HG03095 (cell line): ENCODE measurements at regions not wholly inside any gene's neighbourhood (a gene's known extent, or its start where the extent isn't known, plus 50 kb on each side); places are given as distances from the start of the nearest gene placed in this dataset.
"Not testable (repeated sequence)": the region's sequence is repeated elsewhere in the genome, so short reads cannot be mapped to it uniquely, and the experiment has no call there.

ENCODE experiments used
- ATAC-seq: cut with Tn5 transposase; IDR thresholded peaks from one replicate; pipeline ENCODE4 v1.9.1; 2021; ENCODE audit warnings: moderate library complexity; ENCODE audit not compliant: unreplicated experiment

DNA sequence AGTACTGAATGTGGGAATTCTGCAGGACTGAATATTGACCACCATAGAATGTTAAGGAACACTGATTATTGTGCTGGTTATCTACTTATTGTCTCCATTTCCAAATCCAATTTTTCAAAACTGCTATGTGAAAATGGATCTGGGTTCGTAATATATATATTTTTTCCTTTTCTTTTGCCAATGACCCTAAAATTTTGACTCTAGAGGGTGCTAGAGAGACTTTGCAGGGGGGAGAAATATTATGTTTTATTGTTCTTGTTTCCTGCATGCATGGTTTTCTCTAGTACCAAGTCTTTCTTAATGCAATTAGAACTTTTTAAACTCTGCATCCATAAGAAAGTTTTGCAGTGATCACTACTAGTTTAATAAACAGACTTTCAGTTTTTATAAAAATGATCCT is 1256.9 kb downstream of the BRINP3 start:
- ATAC-seq, result no peak

DNA sequence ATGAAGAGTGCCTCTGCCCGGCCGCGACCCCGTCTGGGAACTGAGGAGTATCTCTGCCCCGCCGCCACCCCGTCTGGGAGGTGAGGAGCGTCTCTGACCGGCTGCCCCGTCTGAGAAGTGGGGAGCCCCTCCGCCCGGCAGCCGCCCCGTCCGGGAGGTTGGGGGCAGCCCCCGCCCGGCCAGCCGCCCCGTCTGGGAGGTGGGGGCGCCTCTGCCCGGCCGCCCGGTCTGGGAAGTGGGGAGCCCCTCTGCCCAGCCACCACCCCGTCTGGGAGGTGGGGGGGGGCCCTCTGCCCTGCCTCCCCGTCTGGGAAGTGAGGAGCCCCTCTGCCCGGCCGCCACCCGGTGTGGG is 1251.9 kb downstream of the BRINP3 start:
- not testable (repeated sequence) for ATAC-seq

DNA sequence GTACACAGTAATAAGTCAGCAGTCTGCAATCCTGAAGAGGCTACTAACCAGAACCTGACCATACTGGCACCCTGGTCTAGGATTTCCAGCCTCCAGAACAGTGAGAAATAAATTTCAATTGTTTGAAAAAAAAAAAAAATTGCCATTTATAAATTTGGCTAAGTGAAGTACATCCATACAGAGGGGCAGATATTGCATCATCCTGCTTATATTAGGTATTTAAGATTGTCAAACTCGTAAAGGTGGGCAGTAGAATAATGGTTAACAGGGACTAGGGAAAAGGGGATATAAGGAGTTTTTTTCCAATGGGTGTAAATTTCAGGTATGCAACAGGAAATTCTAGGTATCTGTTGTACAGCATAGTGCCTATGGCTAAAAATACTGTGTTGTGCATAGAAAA is 1250.9 kb downstream of the BRINP3 start:
- ATAC-seq, result no peak

DNA sequence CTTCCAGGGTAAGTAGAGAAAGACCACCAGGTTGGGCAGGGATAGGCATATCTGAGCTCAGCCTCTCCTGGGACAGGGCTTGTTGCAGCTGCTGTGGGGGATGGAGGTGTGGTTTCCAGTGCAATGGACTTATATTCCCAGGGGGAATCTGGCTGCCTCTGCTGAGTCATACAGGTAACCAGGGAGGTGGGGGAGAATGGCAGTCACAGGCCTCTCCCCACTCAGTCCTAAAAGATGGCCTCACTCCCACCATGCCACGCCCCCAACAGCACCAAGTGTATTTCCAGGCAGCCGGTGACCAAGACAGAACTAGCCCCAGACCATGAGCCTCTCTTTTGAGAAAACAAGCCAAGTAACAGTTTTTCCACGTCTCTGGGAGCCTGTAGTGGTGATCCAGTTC is 1240.7 kb downstream of the BRINP3 start:
- no peak for ATAC-seq

DNA sequence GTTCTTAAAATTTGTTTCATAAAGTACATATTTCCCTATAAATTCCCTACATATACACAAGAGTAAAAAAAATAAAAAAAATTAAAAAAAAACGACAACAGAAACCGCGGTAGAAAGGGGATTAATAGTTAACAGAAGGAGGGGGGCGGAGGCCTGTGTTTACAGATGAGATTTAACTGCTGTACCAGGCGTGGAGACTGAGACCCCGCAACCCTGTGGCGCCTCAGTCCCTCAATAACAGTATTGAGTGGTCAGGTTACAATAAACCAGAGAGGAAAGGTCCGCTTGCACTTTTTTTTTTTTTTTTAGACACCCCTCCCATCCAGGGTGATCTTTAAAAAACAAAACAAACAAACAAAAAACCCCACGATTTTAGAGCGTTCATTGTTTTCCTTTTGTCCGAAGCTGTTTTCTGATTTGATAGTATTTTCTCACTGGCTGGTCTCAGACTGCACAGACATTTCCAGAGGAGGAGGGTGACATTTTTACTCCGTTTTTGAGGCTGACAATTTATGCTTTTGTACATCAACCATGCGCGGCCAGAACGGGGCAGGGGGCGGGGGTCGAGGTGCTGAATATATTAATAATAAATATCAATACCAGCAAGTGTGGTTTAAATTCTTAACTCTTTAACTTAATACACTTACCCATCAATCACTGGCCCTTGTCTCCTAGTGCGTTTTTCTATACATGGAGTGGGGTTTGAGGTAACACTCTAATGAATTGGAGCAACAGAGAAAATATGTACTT is 1223.9 kb downstream of the BRINP3 start:
- no peak for ATAC-seq

DNA sequence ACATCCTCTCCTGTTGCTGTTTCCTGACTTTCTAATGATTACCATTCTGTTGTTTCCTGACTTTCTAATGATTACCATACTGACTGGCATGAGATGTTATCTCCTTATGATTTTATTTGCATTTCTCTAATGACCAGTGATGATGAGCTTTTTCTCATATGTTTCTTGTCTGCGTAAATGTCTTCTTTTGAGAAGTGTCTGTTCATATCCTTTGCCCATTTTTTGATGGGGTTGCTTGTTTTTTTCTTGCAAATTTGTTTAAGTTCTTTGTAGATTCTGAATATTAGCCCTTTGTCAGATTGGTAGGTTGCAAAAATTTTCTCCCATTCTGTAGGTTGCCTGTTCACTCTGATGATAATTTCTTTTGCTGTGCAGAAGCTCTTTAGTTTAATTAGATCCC is 1216.5 kb downstream of the BRINP3 start:
- ATAC-seq, result not testable (repeated sequence)

DNA sequence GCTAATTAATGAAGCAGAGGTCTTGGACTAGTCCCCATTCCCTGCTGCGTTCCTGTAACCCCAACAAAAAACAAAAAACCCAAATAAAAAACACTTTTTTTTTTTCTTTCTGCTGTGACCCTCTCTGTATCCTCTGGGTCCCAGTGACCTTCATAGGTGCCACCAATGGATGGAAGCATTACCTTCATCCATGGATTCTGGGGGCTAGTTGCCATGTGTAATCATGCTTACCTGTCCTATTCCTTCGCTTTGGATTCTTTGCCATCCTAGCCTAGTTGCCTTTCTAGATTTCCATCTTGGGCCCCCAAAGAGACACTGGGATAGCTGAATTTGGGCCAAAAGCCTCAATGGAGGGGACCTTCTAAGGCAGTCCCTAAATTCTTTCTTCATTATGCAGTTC is 1208.7 kb downstream of the BRINP3 start:
- ATAC-seq, result no peak

DNA sequence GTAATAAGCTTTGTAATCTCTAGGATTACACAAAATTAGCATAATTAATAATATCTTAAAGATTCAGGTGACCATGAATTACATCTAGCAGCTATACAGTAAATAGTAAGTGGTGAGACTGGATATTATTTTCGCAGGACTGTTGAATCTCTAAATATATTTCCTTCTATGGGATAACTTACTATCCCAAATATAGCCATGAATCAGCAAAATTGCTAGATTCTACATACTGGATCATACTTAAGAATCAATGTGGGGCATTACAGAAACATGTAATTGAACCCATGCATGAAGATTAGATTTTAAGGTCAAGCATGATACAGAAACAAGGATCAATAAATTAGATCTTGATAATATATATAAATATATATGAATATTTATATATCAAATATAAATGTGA is 1203.4 kb downstream of the BRINP3 start:
- ATAC-seq, result no peak

DNA sequence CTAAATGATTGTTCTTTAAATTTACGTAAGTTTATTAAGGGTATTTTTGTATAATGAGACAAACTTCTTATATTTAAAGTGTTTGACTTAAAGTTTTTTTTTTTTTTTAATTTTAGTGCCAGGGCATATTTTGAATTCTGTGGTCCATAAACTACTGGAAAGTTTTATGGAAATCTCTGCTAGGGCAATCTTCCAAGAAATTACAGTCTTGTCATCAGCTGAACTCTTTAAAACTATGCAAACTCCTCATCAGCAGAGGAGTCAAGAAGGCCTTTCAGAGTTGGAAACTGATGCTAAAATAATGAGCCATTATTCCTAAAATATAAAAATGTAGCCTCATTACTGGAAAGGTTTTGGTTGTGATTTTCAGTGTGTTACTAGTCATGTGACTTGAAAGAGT is 1201.9 kb downstream of the BRINP3 start:
- ATAC-seq, result no peak

DNA sequence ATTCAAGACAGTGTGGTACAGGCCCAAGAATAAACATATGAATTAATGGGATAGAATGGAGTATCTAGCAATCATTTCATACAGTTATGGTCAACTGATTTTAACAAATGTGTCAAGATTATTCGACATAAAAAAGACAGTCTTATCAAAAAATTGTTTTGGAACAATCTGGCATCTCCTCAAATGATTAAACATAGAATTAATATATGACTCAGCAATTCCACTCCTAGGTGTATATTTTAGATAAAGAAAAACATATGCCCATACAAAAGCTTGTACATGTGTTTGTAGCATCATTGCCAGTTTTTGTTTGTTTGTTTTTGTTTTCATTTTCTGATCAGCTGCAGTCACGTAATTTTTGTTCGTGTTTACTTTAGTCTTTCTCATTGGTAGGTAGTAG is 1188.3 kb downstream of the BRINP3 start:
- ATAC-seq, result no peak

DNA sequence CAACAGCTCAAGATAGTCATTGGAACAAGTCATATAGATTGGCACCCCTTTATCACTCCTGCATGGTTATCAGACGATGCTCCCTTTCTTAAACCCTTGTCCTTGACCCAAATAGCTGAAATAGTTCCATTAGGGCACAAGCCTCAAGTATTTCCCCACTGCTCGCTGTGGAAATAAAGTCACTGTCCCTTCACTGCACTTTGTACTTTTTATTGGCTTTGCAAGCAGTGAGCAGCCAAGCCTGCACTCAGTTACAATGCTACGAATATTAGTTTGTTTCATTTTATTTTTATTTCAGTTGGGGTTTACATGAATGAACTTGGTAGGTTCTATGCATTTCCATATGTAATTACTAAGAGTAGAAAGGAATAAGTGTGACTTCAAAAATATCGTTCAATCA is 1176.4 kb downstream of the BRINP3 start:
- ATAC-seq, result no peak

DNA sequence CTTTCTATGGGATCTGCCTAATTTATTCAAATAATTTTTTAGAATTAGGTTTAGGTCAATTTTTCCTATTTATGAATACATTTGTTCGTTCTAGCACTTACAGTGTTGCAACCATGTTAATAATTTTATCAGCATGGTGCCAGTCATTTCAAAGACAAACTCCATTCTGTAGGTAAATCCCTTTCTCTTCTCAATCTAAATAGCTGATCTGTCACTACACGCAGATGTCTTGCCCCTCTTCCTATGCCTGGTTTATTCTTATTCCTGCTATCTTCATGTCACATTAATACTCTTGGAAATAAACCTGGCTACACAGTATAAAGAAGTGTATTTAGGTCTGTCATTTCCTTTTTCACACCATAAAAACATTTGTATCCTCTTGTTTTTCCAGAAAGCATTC is 1172.4 kb downstream of the BRINP3 start:
- ATAC-seq, result no peak

DNA sequence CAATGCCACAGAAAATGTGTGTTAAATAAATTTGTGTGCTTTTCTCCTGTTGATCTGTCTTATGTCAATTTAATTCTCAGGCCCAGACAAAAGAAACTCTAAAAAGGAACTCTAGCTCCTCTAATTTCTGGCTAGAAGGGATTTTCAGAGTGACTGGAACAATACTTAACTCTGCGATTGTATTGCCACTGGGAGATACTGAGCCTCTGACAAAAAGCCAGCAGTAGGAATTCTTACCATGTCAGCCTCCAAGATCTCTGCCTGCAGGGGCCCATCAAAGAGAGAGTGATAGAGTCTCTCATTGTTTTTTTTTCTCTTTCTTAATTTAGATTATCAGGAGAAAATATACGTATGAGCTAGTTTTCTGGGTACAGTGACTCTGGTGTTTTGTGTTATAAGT is 1165.7 kb downstream of the BRINP3 start:
- ATAC-seq, result no peak

DNA sequence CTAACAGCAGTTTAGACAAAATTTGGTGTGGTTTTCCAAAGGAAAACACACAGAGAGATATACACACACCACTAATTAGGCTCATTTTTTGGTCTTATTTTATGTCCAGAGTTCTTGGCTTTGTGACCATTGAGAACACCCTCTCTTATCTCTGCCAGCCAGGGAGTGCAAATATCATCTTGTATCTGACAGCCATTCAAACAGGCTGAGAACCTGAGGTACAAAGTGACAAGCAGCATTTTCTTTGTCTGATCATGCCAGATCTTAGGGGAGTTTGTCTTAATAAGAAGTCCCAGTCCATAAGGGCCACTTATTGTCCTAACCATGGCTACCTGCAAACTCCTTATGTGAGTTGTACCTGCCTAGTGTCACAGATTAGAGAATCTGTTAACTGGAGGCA is 1165.2 kb downstream of the BRINP3 start:
- ATAC-seq, result no peak

DNA sequence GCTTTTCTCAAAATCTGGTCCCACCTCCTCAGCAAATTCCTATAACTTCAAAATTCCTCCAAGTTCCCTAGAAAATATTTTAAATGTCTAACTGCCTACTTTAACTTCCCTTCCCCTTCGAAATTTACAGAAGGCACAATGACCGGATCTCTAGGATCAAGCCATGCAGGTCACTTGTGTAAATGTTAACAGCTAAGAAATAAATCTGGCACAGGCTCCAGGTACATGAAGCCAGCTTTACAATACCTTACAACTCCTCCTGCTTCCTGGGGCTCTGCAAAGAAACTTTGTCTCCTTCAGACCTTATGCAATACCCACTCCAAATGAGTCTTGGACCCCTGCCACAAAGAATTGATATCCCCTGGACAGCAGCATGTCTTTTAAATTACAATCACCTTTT is 1164.2 kb downstream of the BRINP3 start:
- no peak for ATAC-seq

DNA sequence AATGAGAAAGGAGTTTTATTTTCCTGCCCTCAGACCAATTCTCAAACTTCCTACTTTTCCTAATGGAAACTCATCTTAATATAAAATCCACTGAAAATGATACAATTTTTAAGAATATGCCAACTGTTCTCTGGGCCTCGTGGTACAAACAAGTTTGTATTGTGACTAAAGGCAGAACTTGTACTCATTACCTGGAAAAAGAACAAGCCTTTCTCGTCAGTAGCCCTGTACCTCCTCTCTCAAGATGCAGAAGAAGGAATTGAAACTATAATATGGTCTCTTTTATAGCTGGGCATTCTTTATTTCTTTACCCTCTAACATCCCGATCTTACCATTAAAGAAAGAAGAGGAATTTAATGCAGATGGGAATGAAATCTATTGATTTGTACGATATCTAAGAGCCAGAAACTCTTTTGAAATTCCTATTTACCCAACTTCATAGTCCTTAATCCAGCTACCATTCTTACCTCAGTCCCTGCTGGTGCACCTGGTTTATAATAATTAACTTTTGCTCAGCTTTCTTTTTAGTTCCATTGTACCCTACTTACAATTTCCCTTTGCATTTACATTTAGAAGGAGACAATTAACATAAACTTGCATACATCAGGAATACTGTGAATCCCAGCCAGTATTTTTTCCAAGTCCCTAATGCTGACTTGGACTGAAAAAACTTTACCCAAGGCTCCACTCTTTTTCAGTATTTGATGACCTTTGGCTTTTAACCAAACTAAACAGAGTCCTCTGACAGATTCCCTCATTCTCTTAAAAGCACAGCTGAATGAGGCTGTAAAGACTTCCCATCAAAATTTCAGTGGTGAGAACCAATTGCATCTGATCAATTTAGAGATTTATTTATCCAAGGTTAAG is 1162.4 kb downstream of the BRINP3 start:
- ATAC-seq, result no peak

DNA sequence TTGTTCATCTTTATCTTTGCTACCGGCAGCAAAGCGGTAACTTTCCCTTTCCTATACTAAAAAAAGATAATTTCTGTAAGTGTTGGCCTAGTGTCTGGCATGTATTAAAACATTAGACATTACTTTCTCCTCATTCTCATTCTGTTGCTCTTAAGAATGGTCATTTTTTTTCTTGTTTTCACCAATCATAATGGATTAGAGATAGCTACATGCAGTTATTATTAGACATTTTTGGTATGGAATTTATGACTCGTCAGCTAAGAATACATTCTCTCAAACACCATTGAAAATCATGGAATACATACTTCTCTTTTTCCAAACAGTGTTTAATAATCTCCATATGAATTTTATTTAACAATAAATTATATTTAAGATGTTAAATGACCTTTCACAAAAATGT is 1154.6 kb downstream of the BRINP3 start:
- ATAC-seq, result no peak

DNA sequence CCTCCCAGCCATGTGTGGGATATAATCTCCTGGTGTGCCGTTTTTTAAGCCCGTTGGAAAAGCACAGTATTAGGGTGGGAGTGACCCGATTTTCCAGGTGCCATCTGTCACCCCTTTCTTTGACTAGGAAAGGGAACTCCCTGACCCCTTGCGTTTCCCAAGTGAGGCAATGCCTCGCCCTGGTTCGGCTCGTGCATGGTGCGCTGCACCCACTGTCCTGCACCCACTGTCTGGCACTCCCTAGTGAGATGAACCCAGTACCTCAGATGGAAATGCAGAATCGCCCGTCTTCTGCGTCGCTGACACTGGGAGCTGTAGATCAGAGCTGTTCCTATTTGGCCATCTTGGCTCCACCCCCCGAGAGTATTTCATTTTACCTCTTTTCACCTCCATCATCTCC is 1146.6 kb downstream of the BRINP3 start:
- ATAC-seq, result not testable (repeated sequence)

DNA sequence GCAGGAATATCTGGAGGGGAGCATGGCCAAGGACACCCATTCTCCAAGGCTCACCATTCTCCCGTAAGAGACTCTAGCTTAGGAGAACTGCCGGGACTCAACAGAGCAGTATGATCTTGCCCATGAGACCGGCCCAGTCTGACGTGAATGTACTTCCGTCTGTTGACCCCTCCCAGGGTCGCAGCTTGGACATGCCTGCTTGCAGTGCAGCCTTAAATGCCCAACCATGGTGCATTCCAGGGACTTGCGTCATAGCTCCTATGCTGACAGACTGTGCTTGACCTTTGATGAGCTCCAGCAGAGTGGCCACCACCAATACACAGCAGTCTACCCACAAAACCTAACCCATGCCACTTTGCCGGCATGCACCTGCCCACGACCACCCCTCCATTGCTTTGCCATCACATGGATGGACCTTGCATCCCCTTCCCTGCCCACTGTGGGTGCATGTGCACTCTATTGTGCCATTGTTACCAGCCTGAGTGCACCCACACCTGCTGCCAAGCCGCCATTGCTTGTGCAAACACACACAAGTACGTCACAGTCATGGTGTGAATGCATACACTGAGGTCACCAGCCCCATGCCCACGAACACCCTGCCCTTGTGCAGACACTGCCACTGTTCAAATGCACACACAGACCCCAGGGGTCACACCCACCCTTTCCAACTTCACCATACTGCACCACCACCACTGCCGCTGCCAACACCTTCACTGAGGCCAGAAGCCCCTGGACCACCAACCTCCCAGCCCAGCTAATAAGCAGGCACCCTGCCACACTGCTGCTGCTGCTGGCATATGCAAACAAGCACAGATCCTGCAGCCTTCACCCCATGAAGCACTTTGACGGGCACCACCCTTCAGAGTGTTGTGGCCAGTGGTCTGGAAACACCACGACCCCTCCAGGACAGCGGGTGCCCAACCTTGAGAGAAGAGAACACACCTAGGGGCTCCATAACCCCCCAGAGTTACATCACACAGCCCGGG is 1141.3 kb downstream of the BRINP3 start:
- no peak for ATAC-seq

DNA sequence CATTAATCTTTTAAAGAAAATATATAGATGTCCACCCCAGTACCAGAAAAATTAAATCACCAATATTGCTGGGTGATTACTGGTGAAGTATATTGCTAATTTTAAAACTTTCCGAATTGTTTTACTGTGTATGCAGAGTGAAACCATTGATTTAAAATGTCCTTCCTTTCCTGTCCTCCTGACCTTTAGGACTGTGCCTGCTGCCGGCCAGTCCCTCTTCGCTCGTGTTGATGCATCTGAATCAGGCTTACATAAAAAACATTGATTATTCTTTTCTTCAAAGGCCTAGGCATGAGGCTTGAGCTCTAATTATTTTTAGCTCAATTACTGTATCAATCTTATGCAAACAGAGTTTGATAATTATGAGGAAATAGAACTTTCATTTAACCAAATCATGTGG is 1128.1 kb downstream of the BRINP3 start:
- ATAC-seq, result no peak

DNA sequence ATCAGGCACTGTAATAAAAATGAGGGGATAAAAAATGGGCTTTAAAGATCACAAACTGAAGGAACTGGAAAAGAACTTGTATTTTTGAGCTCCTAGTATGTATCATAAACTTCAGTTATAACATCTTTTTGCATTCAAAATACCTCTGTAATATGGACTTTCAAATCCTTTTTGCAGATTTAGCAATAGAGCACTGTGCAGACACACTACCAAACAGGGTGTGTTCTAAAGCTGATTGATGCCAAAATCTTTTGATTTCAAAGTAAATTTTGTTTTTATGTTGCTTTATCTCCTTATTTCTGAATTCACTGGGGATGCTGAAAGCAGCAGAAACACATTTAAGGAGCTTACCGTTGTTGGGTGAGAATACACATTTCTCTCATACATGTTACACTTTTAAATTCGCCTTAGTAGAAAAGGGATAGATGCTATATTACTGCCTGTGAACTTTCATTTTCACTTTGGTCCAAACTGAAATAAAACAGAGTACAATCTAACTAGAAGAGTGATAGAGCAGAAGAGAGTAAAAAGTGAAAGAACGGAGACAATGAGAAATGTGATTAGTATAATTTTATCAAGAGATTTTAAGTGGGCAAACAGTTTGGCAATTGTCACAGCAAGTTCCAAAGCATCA is 1126.6 kb downstream of the BRINP3 start:
- ATAC-seq, result no peak
